Hindlimb muscle (tissue), 1 donor: ENCODE measurements at regions not wholly inside any gene's neighbourhood (a gene's known extent, or its start where the extent isn't known, plus 50 kb on each side); places are given as distances from the start of the nearest gene placed in this dataset.
"Not testable (repeated sequence)": the region's sequence is repeated elsewhere in the genome, so short reads cannot be mapped to it uniquely, and the experiment has no call there.

ENCODE experiments used
- DNase-seq: peaks from one replicate; pipeline ENCODE4 v3.0.0-alpha.2; 2013

- DNase-seq: not testable (repeated sequence)
These were observed 959.9 kb upstream of the GRIA3 start for GRCh38 chrX:122224137-122224536.

GRCh38 chrX:122238801-122239200 lies 945.3 kb upstream of the GRIA3 start:
- DNase-seq: no peak

- DNase-seq: no peak
These were observed 942.1 kb upstream of the GRIA3 start for GRCh38 chrX:122241959-122242358.

- no peak for DNase-seq
These were observed 940.0 kb upstream of the GRIA3 start for GRCh38 chrX:122244080-122244479.

GRCh38 chrX:122245175-122245574 lies 938.9 kb upstream of the GRIA3 start:
- DNase-seq: no peak

- no peak for DNase-seq
These were observed 938.1 kb upstream of the GRIA3 start for GRCh38 chrX:122245943-122246342.

- no peak for DNase-seq
These were observed 937.1 kb upstream of the GRIA3 start for GRCh38 chrX:122246937-122247336.

- DNase-seq: no peak
These were observed 935.4 kb upstream of the GRIA3 start for GRCh38 chrX:122248681-122249080.

GRCh38 chrX:122252454-122252853 lies 931.6 kb upstream of the GRIA3 start:
- no peak for DNase-seq

- DNase-seq: no peak
These were observed 915.7 kb upstream of the GRIA3 start for GRCh38 chrX:122268353-122268752.

- no peak for DNase-seq
These were observed 914.8 kb upstream of the GRIA3 start for GRCh38 chrX:122269243-122269781.

GRCh38 chrX:122270809-122271494 lies 913.1 kb upstream of the GRIA3 start:
- DNase-seq: no peak

- DNase-seq: no peak
These were observed 912.1 kb upstream of the GRIA3 start for GRCh38 chrX:122272011-122272410.

- no peak for DNase-seq
These were observed 904.3 kb upstream of the GRIA3 start for GRCh38 chrX:122279746-122280145.

GRCh38 chrX:122299822-122300221 lies 884.3 kb upstream of the GRIA3 start:
- not testable (repeated sequence) for DNase-seq

- DNase-seq: no peak
These were observed 882.6 kb upstream of the GRIA3 start for GRCh38 chrX:122301491-122301890.

- no peak for DNase-seq
These were observed 880.3 kb upstream of the GRIA3 start for GRCh38 chrX:122303761-122304160.

- DNase-seq: no peak
These were observed 839.3 kb upstream of the GRIA3 start for GRCh38 chrX:122344816-122345215.

GRCh38 chrX:122363112-122363795 lies 820.8 kb upstream of the GRIA3 start:
- DNase-seq: no peak

- DNase-seq: not testable (repeated sequence)
These were observed 808.5 kb upstream of the GRIA3 start for GRCh38 chrX:122375533-122375932.

GRCh38 chrX:122389005-122389404 lies 795.1 kb upstream of the GRIA3 start:
- DNase-seq: no peak

GRCh38 chrX:122418758-122419157 lies 765.3 kb upstream of the GRIA3 start:
- no peak for DNase-seq

GRCh38 chrX:122421434-122422121 lies 762.5 kb upstream of the GRIA3 start:
- no peak for DNase-seq
